Esophagus muscularis mucosa (tissue), 4 donors: ENCODE measurements at regions not wholly inside any gene's neighbourhood (a gene's known extent, or its start where the extent isn't known, plus 50 kb on each side); places are given as distances from the start of the nearest gene placed in this dataset.

Experiments used
- EP300 ChIP-seq: sonication (generic); formaldehyde crosslinking; IDR thresholded peaks from one replicate; pipeline ENCODE4 v1.6.1; 2017; ENCODE audit warnings: antibody characterized with exemption
- POLR2A ChIP-seq: fragments of 450-650 bp; IDR thresholded peaks from one replicate; pipeline ENCODE4 v1.6.1; 2017; ENCODE audit warnings: antibody characterized with exemption, moderate library complexity, mild to moderate bottlenecking, low read depth
- POLR2AphosphoS5 ChIP-seq, 2 donors: sonication (generic); formaldehyde crosslinking; IDR thresholded peaks; one replicate each; pipeline ENCODE4 v1.6.1; 2017; ENCODE audit warnings: antibody characterized with exemption in 2 of 2
- TF ChIP-seq, protein P1 (sequence below), 3 experiments: fragments of 200-600 bp in 2 of 3; fragments of 450-650 bp in 1 of 3; sonication (generic) in 2 of 3; IDR thresholded peaks; one replicate each; pipeline ENCODE4 v1.5.1; 2017 to 2019; ENCODE audit warnings: antibody characterized with exemption in 3 of 3, mild to moderate bottlenecking in 2 of 3, moderate library complexity in 1 of 3

DNA sequence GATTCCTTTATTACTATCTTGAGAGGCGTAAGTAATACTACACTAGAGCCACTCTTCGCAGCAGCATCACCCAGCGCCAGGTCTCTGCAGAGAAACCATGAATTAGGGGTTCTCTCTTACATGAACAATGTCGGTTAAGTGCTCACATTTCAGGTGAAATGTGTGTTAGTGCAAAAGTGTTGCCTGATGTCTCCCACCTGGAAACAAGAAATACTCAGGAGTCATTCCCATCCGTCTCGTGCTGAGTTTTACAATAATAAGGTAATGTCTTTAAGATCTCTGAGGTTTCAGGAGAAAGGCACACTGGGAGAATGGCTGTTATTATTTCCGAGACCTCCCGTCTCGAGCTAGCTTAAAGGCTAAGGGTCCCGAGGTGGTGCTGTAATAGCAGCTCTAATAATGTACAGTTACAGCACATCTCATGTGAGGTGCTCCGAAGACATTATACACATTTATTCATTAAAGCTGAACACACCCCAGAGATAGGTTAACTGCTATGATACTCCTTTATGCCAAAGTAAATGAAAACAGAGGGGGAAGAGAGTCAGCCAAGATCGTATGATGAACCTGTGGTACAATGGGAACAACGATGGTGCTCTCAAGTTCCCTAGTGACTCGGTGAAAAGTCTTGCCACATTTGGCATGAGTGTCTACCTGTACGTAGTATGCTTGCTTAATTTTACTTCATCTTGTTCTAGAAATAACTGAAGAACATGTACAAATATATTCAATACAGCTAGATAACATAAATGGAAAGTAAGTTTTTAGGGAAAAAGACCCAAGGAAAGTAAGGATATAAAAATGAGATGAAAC, 458.3 kb upstream of the CITED2 start:
- TF ChIP-seq, protein P1, sequence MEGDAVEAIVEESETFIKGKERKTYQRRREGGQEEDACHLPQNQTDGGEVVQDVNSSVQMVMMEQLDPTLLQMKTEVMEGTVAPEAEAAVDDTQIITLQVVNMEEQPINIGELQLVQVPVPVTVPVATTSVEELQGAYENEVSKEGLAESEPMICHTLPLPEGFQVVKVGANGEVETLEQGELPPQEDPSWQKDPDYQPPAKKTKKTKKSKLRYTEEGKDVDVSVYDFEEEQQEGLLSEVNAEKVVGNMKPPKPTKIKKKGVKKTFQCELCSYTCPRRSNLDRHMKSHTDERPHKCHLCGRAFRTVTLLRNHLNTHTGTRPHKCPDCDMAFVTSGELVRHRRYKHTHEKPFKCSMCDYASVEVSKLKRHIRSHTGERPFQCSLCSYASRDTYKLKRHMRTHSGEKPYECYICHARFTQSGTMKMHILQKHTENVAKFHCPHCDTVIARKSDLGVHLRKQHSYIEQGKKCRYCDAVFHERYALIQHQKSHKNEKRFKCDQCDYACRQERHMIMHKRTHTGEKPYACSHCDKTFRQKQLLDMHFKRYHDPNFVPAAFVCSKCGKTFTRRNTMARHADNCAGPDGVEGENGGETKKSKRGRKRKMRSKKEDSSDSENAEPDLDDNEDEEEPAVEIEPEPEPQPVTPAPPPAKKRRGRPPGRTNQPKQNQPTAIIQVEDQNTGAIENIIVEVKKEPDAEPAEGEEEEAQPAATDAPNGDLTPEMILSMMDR (IDR thresholded peaks at IDR 0.05): no peak
- TF ChIP-seq EP300 (no peak), POLR2A (no peak), POLR2AphosphoS5 (IDR thresholded peaks at IDR 0.05) (no peak)
